Stimulated activated CD4-positive, alpha-beta T cell treated with anti-CD3 and anti-CD28 coated beads, Interleukin-15, amount 100 ng/mL, for 48 hours (primary cell): ENCODE measurements at regions not wholly inside any gene's neighbourhood (a gene's known extent, or its start where the extent isn't known, plus 50 kb on each side); places are given as distances from the start of the nearest gene placed in this dataset.
"Not testable (repeated sequence)": the region's sequence is repeated elsewhere in the genome, so short reads cannot be mapped to it uniquely, and the experiment has no call there.

Experiments
- DNase-seq, 2 donors: peaks; one replicate each; pipeline ENCODE4 v3.0.0-alpha.2; 2020; ENCODE audit warnings: low read depth in 2 of 2

DNA sequence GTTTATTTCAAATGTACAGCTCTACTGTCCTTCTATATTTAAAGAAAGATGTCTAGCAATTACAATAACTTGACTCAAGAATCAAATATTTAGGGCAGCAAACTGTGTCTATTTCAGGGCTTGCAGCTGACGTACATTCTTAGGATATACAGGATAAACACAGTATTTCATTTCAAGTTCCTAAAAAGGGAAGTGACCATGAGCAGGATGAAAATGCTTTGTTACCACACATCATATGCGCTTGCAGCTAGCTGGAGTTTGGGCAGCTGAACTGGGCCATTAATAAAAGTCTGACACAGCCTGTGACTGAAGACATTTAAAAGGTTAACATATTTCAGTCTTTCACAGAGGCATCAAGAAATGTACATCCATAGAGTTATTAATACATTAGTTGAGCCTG is 264.6 kb upstream of the TRIB2 start:
- no peak for DNase-seq

DNA sequence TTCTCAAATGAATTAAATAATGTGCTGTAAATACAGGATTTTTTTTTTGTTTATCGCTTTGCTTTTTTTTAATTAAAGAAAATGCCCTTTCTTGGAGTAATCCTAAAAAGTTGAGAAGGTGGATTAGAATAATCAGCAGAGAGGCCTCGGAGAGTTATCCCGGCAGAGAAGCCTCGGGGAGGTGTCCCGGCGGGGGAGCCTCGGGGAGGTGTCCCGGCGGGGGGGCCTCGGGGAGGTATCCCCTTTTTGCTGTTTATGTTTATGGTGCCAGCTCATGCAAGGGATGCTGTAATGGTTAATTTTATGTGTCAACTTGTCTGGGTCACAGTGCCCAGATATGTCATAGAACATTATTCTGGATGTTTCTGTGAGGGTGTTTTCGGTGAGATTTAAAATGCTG is 263.0 kb upstream of the TRIB2 start:
- DNase-seq, result no peak

DNA sequence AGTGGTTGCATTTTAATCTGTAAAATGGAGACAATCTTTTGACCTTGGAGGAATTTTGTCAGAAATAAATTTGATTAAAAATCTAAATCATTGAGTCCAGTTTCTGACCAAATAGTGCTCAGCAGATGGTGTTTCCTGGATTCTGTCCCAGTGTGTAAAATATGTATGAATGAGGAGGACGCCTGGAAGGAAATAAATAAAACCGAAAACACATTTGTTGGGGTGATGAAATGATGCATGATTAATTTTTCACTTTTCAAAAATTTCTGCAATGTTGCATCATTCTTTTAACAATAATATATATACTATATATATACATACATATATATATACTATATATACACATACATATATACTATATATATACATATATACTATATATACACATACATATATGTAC is 261.1 kb upstream of the TRIB2 start:
- no peak for DNase-seq

DNA sequence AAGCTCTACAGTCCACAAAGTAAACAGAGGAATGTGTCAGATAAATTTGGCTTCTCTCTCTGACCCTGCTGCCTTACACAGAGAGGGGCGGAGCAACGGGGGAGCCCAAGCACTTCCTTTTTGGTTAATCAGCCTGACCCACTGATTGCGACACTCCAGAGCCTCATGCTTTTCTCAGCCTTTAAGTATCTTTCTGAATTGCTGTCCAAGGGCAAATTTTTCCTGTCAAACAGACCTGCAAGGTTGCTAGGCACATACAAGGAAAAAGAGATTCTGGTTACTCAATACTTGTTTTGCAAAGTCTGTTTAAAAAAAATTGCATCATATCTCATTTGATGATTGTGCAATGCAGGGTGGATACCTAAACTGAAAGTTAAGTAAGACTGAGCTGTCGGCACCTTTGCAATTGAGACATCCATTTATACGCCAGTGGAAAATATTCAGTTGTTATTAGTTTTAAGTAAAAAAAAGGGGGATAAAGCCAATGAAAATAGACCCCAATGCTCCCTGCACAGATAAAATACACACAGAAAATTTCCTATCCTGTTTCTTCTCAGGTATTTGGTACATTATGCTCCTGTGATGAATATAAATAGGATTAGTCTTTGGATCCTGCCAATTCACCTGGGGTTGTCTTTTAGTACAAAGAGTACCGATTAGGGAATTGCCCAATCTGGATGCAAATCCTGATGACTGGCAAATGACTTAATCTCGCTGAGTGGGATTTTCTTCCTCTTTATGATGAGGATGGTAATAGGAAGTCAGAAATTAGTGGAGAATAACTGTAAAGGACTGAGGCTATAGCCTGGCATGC is 260.2 kb upstream of the TRIB2 start:
- DNase-seq, result peak; percentile 45 to 59

DNA sequence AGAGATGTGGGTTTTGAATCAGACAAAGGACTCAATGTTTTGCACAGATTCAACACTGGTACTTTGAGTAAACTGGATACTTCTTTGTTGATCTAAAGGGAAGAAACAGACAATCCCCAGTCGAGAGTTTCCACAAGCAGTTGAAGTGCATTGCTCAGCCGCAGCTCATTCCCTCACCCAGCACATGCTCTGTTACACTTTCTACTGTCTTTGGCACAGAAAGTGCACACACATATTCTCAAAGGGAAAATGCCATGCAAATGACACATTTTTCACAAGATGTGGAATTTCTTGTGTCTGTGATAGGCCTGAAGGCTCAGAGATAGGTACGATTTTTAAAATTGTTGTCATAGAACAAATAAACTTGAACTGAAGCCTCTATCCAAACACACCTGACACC is 258.9 kb upstream of the TRIB2 start:
- DNase-seq, result no peak

DNA sequence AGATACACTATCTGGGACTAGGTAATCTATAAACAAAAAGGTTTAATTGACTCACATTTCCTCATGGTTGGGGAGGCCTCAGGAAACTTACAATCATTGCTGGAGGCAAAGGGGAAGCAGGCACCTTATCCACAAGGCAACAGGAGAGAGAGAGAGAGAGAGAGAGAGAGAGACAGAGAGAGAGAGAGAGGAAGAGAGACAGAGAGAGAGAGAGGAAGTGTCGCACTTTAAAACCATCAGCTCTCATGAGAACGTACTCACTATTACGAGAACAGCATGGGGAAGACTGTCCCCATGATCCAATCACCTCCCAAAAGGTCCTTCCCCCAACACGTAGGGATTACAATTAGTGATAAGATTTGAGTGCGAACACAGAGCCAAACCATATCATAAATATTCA is 253.5 kb upstream of the TRIB2 start:
- DNase-seq, result no peak

DNA sequence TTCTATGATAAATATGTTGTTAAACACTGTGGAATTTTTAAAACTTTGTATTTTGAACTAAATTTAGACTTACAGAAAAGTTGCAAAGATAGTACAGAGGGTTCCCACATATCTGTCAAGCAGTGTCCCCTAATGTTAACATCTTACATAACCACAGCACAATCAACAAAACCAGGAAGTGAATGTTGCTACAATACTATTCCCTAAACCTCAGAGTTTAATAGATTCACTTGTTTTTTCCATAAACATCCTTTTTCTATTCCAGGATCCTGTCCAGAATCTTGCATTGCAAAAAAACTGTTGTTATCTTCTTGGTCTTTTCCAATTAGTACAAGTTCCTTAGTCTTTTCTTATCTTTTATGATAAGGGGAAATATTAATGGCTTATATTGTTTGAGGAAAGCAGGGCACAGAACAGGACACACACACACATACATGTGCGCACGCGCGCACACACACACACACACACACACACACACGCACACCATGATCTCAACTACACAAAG is 251.1 kb upstream of the TRIB2 start:
- no peak for DNase-seq

DNA sequence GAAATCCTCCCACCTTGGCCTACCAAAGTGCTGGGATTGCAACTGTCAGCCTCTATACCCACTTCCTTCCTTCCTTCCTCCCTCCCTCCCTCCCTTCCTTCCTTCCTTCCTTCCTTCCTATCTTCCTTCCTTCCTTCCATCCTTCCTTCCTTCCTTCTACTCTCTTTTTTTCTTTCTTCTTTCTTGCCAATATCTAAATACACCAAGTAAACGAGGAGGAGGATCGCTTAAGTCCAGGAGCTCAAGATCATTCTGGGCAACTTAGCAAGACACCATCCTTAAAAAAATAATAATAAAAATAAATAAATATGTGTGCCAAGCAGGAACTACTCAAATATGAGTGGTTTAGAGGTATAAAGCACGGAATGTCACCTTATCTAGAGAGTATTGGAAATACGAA is 249.4 kb upstream of the TRIB2 start:
- no peak for DNase-seq

DNA sequence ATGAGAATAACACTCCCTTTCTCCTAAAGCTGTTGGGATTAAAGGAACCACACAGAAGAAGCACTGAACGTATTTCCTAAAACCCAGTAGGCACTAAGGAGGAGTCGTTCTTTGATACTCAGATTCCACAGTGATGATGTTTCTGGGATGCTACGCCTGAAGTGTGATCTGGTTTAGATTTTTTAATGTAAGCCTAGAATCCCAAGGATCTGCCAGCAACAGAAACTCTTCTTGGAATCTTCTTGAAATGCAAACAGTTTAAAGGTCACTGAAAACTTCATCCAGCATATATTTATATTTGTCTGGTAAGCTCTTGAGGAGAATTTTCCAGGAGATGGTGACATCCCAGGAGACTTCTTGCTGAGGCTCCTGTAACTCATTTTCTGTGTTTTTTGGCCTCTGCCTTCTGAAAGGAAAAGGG is 247.6 kb upstream of the TRIB2 start:
- no peak for DNase-seq

DNA sequence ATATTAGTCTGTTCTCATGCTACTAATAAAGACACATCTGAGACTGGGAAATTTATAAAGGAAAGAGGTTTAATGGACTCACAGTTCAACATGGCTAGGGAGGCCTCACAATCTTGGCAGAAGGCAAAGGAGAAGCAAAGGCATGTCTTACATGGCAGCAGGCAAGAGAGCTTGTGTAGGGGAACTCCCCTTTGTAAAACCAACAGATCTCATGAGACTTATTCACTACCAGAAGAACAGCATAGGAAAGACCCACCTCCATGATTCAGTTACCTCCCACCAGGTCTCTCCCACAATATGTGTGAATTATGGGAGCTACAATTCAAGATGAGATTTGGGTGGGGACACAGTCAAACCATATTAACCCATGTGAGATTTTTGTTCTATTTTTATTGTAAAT is 244.5 kb upstream of the TRIB2 start:
- DNase-seq, result not testable (repeated sequence)

DNA sequence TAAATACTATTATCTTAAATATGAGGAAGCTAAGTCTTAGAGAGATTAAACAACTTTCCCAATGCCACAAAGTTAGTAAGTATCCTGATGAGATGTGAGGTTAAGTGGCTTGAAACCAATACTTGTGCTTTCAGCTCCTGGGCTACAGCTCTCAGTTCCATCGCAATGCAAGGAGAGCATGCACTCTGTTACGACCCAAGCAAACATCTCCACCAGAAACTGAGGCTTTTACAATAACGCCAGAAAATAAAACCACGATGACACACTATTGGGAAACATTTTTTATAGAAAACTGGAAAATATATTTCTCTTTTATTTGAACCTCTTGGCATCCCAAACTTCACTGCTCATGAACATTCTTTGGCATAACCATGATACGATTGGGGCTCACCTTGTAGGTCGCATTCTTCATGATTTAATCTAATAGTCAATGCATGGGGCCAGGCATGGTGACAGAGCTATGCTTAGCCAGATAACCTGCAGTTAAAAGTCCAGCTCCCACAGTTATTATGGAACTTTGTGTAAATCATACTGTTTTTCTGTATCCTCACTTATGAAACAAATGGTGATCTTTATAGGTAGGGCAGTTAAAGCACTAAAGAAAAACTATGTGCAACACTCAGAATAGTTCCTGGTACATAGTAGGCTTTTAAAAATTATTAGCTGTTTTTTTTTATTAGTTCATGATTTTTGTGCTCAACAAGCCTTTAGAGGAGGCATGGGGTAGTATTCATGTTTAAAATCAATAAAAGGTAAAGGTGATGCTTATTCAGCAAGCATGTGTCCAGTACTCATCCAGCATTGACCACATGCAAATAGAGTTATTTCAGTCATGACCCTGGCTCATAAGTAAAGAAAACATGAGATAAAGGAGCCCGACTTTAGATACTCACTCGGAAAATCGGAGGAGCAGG is 238.3 kb upstream of the TRIB2 start:
- DNase-seq, result no peak

DNA sequence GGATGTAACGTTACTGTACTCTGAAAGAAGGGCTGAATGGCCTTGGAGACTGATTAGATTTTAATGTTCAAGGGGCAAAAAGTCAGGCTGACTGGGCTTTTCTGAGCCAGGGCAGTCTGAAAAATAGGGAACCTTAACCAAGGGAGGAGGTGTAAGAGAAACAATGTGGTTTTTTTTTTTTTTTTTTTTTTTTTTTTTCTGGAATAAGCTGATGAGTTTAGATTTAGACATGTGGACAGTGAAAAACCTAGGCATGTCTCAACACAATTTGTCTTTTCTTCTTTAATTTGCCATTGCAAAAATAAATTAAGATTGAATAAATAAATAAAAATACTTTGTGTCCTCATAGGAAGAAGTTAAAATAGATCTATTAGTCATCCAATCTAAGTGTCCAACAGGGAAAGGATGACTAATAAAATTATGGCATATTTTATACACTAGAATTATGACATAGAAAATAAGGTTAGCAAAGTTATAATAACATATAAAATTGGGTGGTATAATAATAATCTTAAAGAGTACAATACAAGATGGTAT is 237.6 kb upstream of the TRIB2 start:
- no peak for DNase-seq

DNA sequence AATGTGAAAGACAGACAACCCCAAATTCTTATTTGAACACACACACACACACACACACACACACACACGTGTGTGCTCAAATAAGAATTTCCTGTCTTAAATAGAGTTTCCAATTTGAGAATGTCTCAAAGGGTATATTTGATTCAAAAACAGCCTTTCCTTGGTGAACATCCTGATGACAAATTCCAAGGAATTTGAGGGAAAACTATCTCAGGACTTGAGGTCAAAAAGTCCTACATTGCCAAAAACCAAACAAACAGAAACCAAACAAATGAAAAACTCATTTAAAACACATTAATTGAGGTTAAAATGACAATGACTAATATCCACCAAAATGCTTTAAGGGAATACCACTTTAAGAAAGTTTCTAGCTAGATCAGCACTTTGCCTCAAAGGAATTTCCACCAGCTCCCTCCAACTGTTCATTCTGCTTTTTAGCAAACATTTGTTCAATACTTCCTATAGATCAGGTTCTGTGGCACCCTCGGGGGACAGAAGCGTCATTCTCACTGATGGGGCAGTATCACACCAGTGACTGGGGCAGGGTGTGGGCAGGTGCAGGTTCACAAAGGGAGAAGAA is 232.1 kb upstream of the TRIB2 start:
- no peak for DNase-seq

DNA sequence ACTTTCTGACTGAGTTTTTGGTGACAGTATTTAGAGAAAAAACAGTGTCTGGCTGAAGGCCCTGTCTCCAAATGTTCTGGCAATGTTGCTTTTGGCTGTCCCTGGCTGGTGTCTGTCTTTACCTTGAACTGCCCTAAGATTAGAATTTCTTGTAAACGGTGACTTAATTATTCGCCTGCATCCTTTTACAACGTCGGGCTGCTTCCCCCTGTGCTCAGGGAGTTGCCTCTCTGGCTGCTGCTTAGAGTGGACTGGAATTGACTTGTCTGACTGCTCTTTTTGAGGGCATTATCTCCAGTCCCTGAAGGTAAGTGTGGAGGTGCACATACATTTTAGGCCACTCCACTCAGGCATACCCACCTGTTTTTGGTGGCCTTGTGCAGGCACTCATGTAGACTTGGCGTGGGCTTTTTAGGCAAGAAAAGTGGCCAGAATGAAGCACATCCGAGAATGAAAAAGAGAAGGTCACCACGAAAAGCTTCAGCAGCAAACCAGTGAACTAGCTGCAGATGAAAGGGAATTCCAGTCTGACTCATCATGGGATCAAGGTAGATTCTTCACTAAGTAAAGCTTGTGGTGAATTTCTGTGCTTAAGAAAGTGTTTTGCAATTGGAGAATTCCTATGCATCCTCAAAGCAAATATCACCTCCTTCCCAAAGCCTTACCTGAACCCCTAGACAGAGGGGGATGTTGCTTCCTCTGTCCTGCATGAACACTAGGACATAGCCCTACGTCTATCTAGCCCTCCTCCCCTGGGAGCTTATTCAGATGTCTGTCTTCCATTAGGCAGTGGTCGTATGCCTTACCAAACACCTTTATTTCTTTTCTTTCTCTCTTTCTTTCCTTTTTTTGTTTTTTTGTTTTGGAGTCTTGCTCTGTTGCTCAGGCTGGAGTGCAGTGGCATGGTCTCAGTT is 230.3 kb upstream of the TRIB2 start:
- no peak for DNase-seq

DNA sequence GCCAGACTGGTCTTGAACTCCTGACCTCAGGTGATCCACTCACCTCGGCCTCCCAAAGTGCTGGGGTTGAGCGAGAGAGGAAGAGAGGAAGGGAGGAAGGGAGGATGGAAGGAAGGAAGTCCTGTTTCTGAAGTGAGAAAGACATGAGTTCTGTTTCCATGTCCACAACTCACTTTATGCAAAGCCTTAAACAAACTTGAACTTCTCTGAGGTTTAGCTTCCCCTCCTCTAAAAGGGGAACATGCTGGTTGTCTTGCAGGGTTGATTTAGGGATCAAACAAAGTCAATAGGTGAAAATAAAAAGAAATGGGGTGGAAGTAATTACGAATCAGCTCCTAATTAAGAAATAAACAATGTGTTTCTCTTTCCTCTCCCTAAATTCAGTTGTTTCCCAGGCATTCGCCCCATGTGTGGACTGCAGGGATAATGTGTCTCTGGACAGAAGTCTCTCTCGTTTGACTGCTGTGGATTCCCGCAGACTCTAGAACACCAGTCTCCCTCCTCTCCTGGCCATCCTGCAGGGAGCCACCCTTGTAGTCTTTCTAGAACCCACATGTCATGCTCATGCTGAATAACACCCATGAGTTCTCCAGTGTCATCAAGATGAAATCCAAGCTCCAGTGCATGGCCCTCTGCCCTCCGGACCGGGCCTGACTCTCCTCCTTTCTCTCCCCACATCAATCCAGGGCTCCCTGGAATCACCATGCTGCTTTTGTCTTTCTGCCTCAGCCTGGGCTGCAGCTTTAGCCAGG is 229.3 kb upstream of the TRIB2 start:
- DNase-seq, result no peak

DNA sequence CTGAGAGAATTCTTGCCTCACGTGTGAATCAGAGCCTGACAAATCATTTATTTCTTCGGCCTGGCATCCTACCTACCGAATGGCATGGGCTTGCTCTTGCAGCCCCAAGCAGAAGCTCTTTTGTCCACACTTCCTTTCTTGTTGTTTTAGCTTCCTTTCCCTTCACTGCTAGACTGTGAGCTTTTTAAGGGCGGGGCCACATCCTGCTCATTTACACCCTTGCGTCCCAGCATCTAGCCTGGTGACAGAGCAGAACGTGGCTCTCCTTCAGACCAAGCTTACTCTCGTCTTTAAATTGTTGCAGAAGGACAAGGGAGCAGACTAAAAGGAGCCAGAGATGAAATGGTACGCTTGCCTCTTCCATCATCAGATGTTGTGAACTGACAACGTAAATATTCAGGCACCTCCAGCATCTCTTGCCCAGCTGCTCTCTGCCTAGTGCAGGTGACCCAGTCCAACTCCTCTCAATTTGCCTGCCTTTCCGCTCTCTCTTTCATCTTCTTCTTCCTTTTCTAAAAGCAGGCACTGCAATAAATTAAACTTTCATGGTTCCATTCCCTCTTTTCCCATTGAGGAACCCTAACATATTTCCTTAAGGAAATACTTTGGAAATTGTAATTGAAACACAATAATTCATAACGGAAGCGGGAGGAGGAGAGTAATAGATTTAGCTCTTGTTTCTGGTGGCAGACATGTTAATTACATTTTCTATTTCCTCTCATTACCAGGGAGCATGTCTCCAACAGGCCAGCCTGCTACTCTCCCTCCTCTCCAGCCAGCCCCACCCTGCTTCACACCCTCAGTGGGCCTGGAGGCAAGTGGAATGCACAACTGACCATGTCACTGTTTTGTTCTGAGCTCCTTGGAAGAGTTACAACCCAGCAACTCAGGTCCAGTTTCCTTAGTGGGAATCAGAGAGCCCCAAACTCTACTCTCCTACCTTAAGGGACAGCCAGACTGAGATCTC is 228.1 kb upstream of the TRIB2 start:
- peak in 1 of 2 donors; percentile 22 for DNase-seq

DNA sequence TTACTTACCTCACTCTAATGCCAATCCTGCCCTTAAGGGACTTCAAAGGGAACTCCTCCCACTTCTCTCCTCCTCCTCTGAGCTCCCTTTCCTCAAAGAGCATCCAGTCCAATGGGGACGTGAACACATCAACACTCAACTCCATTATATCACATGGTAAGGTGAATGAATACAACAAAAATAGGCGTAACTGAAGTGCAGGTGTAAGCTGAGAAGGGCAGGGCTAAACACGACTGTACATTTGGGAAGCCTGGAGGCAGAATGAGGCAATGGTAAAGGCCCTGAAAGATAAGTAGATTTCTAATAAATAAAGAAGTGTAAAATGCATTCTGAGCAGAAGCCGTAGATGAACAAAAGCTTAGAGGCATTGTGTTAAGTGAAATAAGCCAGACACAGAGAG is 226.1 kb upstream of the TRIB2 start:
- no peak for DNase-seq

DNA sequence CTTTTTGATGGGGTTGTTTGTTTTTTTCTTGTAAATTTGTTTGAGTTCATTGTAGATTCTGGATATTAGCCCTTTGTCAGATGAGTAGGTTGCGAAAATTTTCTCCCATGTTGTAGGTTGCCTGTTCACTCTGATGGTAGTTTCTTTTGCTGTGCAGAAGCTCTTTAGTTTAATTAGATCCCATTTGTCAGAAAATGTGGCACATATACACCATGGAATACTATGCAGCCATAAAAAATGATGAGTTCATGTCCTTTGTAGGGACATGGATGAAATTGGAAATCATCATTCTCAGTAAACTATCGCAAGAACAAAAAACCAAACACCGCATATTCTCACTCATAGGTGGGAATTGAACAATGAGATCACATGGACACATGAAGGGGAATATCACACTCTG is 224.4 kb upstream of the TRIB2 start:
- not testable (repeated sequence) for DNase-seq

DNA sequence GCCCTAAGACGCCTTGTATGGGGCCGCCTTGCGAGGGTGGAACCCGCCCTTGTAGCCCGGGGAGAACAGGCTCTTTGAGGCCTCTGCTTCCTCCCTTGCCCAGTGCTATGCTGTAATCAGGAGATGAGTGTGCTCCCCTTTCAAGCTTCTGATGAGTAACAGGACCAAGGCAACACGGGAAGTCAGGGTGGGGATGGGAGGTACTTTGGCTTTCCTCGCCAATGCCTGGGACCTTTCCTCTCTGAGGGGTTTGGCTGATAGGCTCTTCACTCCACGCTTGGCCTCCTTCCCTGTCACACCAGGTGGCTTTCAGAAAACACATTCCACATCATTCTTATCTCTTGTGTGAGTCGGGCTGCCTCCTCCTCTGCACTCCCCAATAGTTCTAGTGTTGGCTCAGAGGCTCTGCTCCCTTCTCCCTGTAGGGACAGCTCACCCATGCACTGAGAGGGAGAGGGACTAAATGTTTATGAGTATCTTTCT is 223.7 kb upstream of the TRIB2 start:
- peak; percentile 27 for DNase-seq
